ENCODE measurements at regions not wholly inside any gene's neighbourhood (a gene's known extent, or its start where the extent isn't known, plus 50 kb on each side); places are given as distances from the start of the nearest gene placed in this dataset.

GRCh38 chr14:39617537-39617936 lies 185.3 kb upstream of the FBXO33 start:
- peaks cover 26% of the 10 kb centered on the region; the same call in 1 of the 2 replicates for H3K27me3 ChIP-seq (ENCODE audit: low read length)
- no peak overlapping the region for H2AFZ ChIP-seq (ENCODE audit: low read length)
- no peaks in the 10 kb centered on the region for H3K36me3 ChIP-seq (ENCODE audit: low read depth, low read length)
- DNase-seq (peak; percentile 30), ATAC-seq (peak; percentile 64)
- POLR2A ChIA-PET (ENCODE audit: unreplicated experiment), result no interaction called here
- CTCF ChIA-PET, result no interaction called here
- TF ChIP-seq EZH2 (IDR thresholded peaks at IDR 0.05; ENCODE audit: low read length, unreplicated experiment) (no peak), CTCF (conservative IDR thresholded peaks at IDR 0.05; ENCODE audit: low read depth, low read length) (no peak), EZH2phosphoT487 (IDR thresholded peaks at IDR 0.05; ENCODE audit: borderline replicate concordance, low read length) (no peak)
- no TSS peak for BruUV-seq (replicated peaks)
- no peaks in the 10 kb centered on the region for H3K9me2 ChIP-seq (replicated peaks; ENCODE audit: low read length)
- H3K9me3 ChIP-seq (ENCODE audit: low read length), result no peaks in the 10 kb centered on the region
- H3K4me1 ChIP-seq (ENCODE audit: insufficient read depth, low read length), result no peaks in the 10 kb centered on the region
- H3K4me2 ChIP-seq (ENCODE audit: low read length), result no peak overlapping the region
- H3K27ac ChIP-seq (ENCODE audit: low read length), result no peak overlapping the region
- no peak overlapping the region for H3K9ac ChIP-seq (ENCODE audit: low read length)
- no peaks in the 10 kb centered on the region for H3F3A ChIP-seq (ENCODE audit: low read length, unreplicated experiment)
- no peak overlapping the region for H3K4me3 ChIP-seq (ENCODE audit: low read length)
- H4K20me1 ChIP-seq (ENCODE audit: low read length), result no peaks in the 10 kb centered on the region
- H3K79me2 ChIP-seq (ENCODE audit: low read length), result no peaks in the 10 kb centered on the region
- intact Hi-C loops (cut with micrococcal nuclease), result no loop called here

GRCh38 chr14:39615352-39615751 lies 183.1 kb upstream of the FBXO33 start:
- POLR2A ChIA-PET (ENCODE audit: unreplicated experiment), result no interaction called here
- no peak overlapping the region for H3K27ac ChIP-seq (ENCODE audit: low read length)
- H3K27me3 ChIP-seq (ENCODE audit: low read length), result peaks cover 26% of the 10 kb centered on the region; the same call in 1 of the 2 replicates
- H3K9ac ChIP-seq (ENCODE audit: low read length), result no peak overlapping the region
- H3K4me3 ChIP-seq (ENCODE audit: low read length), result no peak overlapping the region
- ATAC-seq (no peak), DNase-seq (no peak)
- no peaks in the 10 kb centered on the region for H4K20me1 ChIP-seq (ENCODE audit: low read length)
- intact Hi-C loops (cut with micrococcal nuclease), result no loop called here
- BruUV-seq (replicated peaks), result no TSS peak
- no peak overlapping the region for H2AFZ ChIP-seq (ENCODE audit: low read length)
- no peaks in the 10 kb centered on the region for H3K79me2 ChIP-seq (ENCODE audit: low read length)
- H3K36me3 ChIP-seq (ENCODE audit: low read depth, low read length), result no peaks in the 10 kb centered on the region
- no peaks in the 10 kb centered on the region for H3K9me3 ChIP-seq (ENCODE audit: low read length)
- H3K4me1 ChIP-seq (ENCODE audit: insufficient read depth, low read length), result no peaks in the 10 kb centered on the region
- no peak for TF ChIP-seq CTCF (conservative IDR thresholded peaks at IDR 0.05; ENCODE audit: low read depth, low read length)
- TF ChIP-seq EZH2phosphoT487 (IDR thresholded peaks at IDR 0.05; ENCODE audit: borderline replicate concordance, low read length), result no peak
- CTCF ChIA-PET, result no interaction called here
- H3K9me2 ChIP-seq (replicated peaks; ENCODE audit: low read length), result no peaks in the 10 kb centered on the region
- no peaks in the 10 kb centered on the region for H3F3A ChIP-seq (ENCODE audit: low read length, unreplicated experiment)
- no peak overlapping the region for H3K4me2 ChIP-seq (ENCODE audit: low read length)

- Histone ChIP-seq H4K20me1 (ENCODE audit: low read length) (no peaks in the 10 kb centered on the region), H3K27me3 (ENCODE audit: low read length) (peaks cover 26% of the 10 kb centered on the region; the same call in 1 of the 2 replicates), H2AFZ (ENCODE audit: low read length) (no peak overlapping the region), H3F3A (ENCODE audit: low read length, unreplicated experiment) (no peaks in the 10 kb centered on the region), H3K79me2 (ENCODE audit: low read length) (no peaks in the 10 kb centered on the region), H3K4me1 (ENCODE audit: insufficient read depth, low read length) (no peaks in the 10 kb centered on the region), H3K36me3 (ENCODE audit: low read depth, low read length) (no peaks in the 10 kb centered on the region), H3K27ac (ENCODE audit: low read length) (no peak overlapping the region), H3K9ac (ENCODE audit: low read length) (no peak overlapping the region), H3K9me2 (replicated peaks; ENCODE audit: low read length) (no peaks in the 10 kb centered on the region), H3K4me3 (ENCODE audit: low read length) (no peak overlapping the region), H3K4me2 (ENCODE audit: low read length) (no peak overlapping the region), H3K9me3 (ENCODE audit: low read length) (no peaks in the 10 kb centered on the region)
- DNase-seq, result no peak
- intact Hi-C loops (cut with micrococcal nuclease), result no loop called here
- ChIA-PET CTCF (no interaction called here), POLR2A (ENCODE audit: unreplicated experiment) (no interaction called here)
- no TSS peak for BruUV-seq (replicated peaks)
- no peak for ATAC-seq
- TF ChIP-seq CTCF (conservative IDR thresholded peaks at IDR 0.05; ENCODE audit: low read depth, low read length), result no peak
- no peak for TF ChIP-seq EZH2 (IDR thresholded peaks at IDR 0.05; ENCODE audit: low read length, unreplicated experiment)
- no peak for TF ChIP-seq EZH2phosphoT487 (IDR thresholded peaks at IDR 0.05; ENCODE audit: borderline replicate concordance, low read length)
Measured at GRCh38 chr14:39614297-39614923, 182.2 kb upstream of the FBXO33 start.
